Ascending aorta (tissue), 2 donors: ENCODE measurements at regions not wholly inside any gene's neighbourhood (a gene's known extent, or its start where the extent isn't known, plus 50 kb on each side); places are given as distances from the start of the nearest gene placed in this dataset.
A peak's percentile ranks its signal among the peaks of the same experiment; 100 is the strongest.

Experiments used
- DNase-seq, 2 donors: peaks; one replicate each; pipeline ENCODE4 v3.0.0-alpha.2; 2019; ENCODE audit warnings: low spot score in 2 of 2
- H3K27ac ChIP-seq, 2 donors: fragments of 200-600 bp; sonication (generic); one replicate each; pipeline ENCODE4 v1.5.1; 2016 to 2017; ENCODE audit warnings: mild to moderate bottlenecking in 1 of 2
- H3K27me3 ChIP-seq: fragments of 200-600 bp; sonication (generic); one replicate; pipeline ENCODE4 v1.5.1; 2017
- H3K36me3 ChIP-seq, 2 donors: fragments of 200-600 bp; sonication (generic); one replicate each; pipeline ENCODE4 v1.5.1; 2016
- H3K4me1 ChIP-seq, 2 donors: fragments of 200-600 bp; sonication (generic); one replicate each; pipeline ENCODE4 v1.5.1; 2016 to 2017; ENCODE audit warnings: mild to moderate bottlenecking in 1 of 2
- H3K4me3 ChIP-seq, 2 donors: fragments of 200-600 bp; sonication (generic); one replicate each; pipeline ENCODE4 v1.5.1; 2016 to 2017; ENCODE audit warnings: mild to moderate bottlenecking in 1 of 2
- H3K9me3 ChIP-seq, 2 donors: fragments of 200-600 bp; sonication (generic); one replicate each; pipeline ENCODE4 v1.5.1; 2016
- CTCF ChIP-seq, 3 experiments: fragments of 200-600 bp in 2 of 3; fragments of 450-650 bp in 1 of 3; sonication (generic) in 2 of 3; IDR thresholded peaks; one replicate each; pipeline ENCODE4 v1.5.1; 2016 to 2019; ENCODE audit warnings: antibody characterized with exemption in 3 of 3, mild to moderate bottlenecking in 1 of 3, moderate library complexity in 1 of 3
- intact Hi-C: fragments of 100-400 bp; cut with DNase I; formaldehyde crosslinking; loops from one replicate; pipeline ENCODE4 v1.15.1; 2023

- intact Hi-C loops, result no loop called here
- H3K9me3 ChIP-seq, result no peaks in the 10 kb centered on the region
- DNase-seq, result no peak
- no peaks in the 10 kb centered on the region for H3K4me1 ChIP-seq
- no peak for TF ChIP-seq CTCF (IDR thresholded peaks at IDR 0.05)
- no peak overlapping the region for H3K27ac ChIP-seq
- H3K36me3 ChIP-seq, result no peaks in the 10 kb centered on the region
- H3K4me3 ChIP-seq, result no peak overlapping the region
- no peaks in the 10 kb centered on the region for H3K27me3 ChIP-seq
These were observed 621.9 kb upstream of the CITED2 start for GRCh38 chr6:139996253-139996834.

- Histone ChIP-seq H3K9me3 (no peaks in the 10 kb centered on the region), H3K4me1 (peaks cover 2 to 3% of the 10 kb centered on the region in 2 donors), H3K36me3 (no peaks in the 10 kb centered on the region), H3K27me3 (no peaks in the 10 kb centered on the region), H3K27ac (no peak overlapping the region), H3K4me3 (no peak overlapping the region)
- no peak for DNase-seq
- no peak for TF ChIP-seq CTCF (IDR thresholded peaks at IDR 0.05)
- intact Hi-C loops, result no loop called here
These were observed 620.5 kb upstream of the CITED2 start for GRCh38 chr6:139994998-139995397.

GRCh38 chr6:139990856-139991465, 616.5 kb upstream of the CITED2 start:
- Histone ChIP-seq H3K4me3 (peak overlapping the region in 1 of 2 donors; percentile 34), H3K27me3 (no peaks in the 10 kb centered on the region), H3K4me1 (peaks cover 2 to 6% of the 10 kb centered on the region in 2 donors), H3K27ac (peak overlapping the region; percentile 35 to 65), H3K36me3 (no peaks in the 10 kb centered on the region), H3K9me3 (no peaks in the 10 kb centered on the region)
- intact Hi-C loops, result no loop called here
- DNase-seq, result peak in 1 of 2 donors; percentile 63
- no peak for TF ChIP-seq CTCF (IDR thresholded peaks at IDR 0.05)

GRCh38 chr6:139990026-139990686, 615.7 kb upstream of the CITED2 start:
- peak overlapping the region; percentile 35 to 65 for H3K27ac ChIP-seq
- H3K36me3 ChIP-seq, result no peaks in the 10 kb centered on the region
- no peak for TF ChIP-seq CTCF (IDR thresholded peaks at IDR 0.05)
- H3K27me3 ChIP-seq, result no peaks in the 10 kb centered on the region
- H3K4me3 ChIP-seq, result no peak overlapping the region
- DNase-seq, result no peak
- no peaks in the 10 kb centered on the region for H3K9me3 ChIP-seq
- H3K4me1 ChIP-seq, result peaks cover 2 to 6% of the 10 kb centered on the region in 2 donors
- intact Hi-C loops, result no loop called here

- intact Hi-C loops, result no loop called here
- Histone ChIP-seq H3K4me1 (peaks cover 2 to 6% of the 10 kb centered on the region in 2 donors), H3K9me3 (no peaks in the 10 kb centered on the region), H3K4me3 (no peak overlapping the region), H3K27me3 (no peaks in the 10 kb centered on the region), H3K27ac (no peak overlapping the region), H3K36me3 (no peaks in the 10 kb centered on the region)
- TF ChIP-seq CTCF (IDR thresholded peaks at IDR 0.05), result no peak
- no peak for DNase-seq
These were observed 614.2 kb upstream of the CITED2 start for GRCh38 chr6:139988685-139989084.
